Kidney glomerular epithelial cell (primary cell): ENCODE measurements at regions not wholly inside any gene's neighbourhood (a gene's known extent, or its start where the extent isn't known, plus 50 kb on each side); places are given as distances from the start of the nearest gene placed in this dataset.

Experiments
- DNase-seq: peaks from one replicate; lab custom pipeline; 2025; lab: John Stamatoyannopoulos, UW

DNA sequence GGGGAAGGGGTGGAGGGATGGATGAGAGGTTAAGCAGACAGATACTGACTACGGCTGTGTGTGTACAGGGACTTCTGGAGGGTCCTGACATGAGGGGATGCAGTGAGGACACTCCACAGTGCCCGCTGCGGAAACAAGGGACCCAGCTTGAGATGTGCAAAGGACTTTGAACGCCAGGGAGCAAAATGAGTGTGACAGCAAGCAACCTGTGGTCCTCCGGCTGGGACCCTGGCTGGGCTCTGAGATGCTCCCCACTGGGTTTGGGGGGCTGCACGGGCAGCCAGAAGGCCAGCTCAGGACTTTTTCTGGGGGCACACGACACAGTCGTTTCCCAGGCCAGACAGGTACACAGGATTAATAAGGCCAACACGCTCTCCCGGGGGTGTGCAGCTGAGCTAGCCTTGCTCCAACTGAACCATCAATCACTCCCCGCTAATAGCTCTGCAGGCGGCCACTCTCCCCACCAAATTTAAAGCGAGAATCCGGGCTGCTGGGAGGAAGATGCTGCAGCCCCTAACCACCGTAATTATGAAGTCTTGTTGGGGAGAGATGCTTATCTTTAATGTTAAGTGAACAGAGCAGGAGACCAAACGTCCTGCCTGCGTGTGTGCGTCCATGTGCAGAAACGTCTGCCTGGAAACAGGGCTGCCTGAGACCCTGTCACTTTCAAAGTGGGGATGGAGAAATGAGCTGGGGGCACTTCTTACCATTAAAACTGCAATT is 51.6 kb upstream of the DLK1 start:
- DNase-seq, result no peak

DNA sequence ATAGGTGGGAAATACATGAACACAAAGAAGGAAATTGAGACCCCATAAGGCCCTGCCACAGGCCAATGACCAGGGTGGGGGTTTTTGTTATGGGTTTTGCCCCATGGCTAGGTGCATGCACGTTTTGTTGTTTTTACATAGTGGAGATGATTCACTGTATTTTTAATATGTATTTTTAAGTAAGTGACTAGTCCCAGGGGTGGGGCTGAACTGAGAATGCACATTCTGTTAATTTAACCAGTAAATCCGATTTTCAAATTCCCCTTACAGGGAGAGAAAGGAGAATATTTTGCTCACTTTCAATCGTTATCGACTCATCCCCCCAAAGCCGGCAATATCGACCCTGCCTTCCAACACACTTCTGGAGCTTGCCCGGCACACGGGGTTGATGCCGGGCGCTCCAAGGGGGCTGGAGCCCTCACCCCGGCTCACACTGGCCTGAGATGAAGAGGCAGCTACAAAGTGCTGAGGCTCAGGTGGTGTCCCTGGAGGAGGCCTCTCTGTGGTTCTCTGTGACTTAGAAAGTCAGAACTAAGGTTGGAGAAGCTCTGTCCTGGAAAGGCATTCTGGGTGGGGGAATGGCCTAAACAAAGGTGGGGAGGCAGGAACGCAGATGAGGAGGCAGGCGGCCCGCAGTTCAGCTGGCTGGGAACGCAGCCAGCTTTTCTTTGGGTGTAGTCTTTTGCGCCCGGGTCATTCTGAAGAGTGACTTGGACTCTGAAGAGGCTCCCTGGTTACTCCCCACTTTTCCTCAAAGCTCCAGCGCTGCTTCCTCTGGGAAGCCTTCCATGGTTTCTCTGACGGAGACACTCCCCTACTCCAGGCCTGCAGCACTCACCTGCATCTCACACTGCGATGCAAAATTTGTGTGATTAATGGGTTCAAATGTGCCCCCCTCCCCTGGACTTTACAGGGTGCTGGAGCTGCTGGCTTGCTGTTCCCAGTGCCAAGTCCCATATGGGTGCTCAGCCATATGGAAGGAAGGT is 50.7 kb upstream of the DLK1 start:
- no peak for DNase-seq
